Right forelimb (tissue), 1 donor: ENCODE measurements at regions not wholly inside any gene's neighbourhood (a gene's known extent, or its start where the extent isn't known, plus 50 kb on each side); places are given as distances from the start of the nearest gene placed in this dataset.

Experiments
- DNase-seq: peaks from one replicate; pipeline ENCODE4 v3.0.0-alpha.2; 2018

GRCh38 chr9:633461-633860 is 208.0 kb upstream of the DMRT1 start:
- no peak for DNase-seq

GRCh38 chr9:636931-637591 is 204.4 kb upstream of the DMRT1 start:
- no peak for DNase-seq

GRCh38 chr9:638152-638551 is 203.3 kb upstream of the DMRT1 start:
- DNase-seq: no peak

DNA sequence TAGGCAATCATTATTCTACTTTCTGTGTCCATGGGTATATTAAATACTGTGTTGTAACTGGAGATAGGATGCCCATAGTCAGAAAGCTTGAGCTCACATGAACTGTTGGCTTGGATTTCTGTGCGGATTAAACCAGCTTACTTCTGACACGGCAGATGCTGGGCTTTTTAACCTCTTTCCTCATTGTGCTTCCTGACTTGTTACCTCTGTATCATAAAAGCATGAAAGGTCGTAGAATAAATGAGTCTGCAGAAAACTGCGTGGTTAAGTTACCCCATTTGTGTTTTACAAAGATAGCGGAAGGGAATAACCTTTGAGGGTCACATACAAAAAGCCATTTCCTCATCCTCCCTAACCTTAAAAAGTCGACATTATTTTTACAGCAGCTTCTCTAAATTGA is 199.5 kb upstream of the DMRT1 start:
- no peak for DNase-seq

- DNase-seq: no peak
Observed at GRCh38 chr9:643966-644365, 197.5 kb upstream of the DMRT1 start.

DNA sequence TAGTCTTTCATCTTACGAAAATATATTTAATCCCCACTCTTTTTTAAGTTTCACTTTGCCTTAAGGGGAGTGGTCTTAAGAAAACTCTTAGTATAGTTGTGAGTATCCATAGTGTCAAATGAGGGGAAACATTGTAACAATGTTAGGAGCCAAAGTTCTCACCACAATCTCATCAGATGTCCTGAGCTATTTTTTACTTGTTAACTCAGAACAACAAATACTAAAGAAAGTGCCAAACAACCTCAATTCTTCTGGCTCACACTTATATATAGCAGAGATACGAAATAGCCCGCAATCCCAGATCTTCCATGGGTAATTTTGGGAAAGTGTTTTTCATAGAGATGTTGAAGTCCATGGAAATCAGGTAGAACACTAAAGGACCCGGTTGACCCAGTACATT is 194.0 kb upstream of the DMRT1 start:
- no peak for DNase-seq

- no peak for DNase-seq
Observed at GRCh38 chr9:649128-650074, 192.1 kb upstream of the DMRT1 start.

DNA sequence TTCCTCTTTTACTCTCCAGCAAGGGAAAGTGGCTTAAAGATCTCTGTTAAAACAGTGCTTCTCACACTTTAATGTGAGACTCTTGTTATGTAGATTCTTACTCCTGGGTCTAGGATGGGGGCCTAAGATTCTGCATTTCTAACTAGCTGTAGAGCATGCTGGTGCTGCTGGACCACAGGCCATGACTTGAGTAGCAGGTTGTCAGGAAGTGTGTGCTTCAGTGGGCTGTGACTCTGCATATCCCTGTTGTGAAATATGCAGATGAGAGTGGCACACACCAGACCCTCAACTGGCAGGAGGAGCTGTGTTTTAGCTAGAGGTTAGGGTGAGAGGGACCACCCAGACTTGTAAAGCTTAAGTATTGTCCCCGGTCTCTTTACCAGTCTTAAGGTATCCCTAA is 191.1 kb upstream of the DMRT1 start:
- DNase-seq: no peak

- no peak for DNase-seq
Observed at GRCh38 chr9:651371-651770, 190.1 kb upstream of the DMRT1 start.

- DNase-seq: peak; percentile 66
Observed at GRCh38 chr9:652914-653313, 188.6 kb upstream of the DMRT1 start.

- DNase-seq: no peak
Observed at GRCh38 chr9:653421-653820, 188.1 kb upstream of the DMRT1 start.

- DNase-seq: no peak
Observed at GRCh38 chr9:653856-654387, 187.6 kb upstream of the DMRT1 start.

DNA sequence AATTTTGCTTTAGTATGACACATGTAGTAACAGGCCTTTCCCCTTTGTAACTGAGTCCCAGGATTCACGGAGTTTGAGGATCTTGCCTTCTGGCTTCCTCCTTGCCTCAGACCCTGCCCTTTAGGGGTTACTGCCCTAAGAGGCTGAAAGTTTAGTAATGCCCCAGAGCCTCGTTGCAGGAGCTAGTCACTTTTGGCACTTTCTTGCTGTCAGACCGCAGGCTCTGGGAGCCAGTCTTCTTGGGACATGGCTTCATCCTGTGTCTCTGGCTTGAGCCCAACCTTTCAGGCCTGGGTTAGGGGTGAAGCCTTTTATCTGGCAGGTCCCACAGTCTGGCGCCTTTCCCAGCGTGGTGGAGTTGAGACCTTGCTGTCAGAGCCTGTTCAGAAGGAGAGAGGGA is 185.6 kb upstream of the DMRT1 start:
- DNase-seq: no peak

DNA sequence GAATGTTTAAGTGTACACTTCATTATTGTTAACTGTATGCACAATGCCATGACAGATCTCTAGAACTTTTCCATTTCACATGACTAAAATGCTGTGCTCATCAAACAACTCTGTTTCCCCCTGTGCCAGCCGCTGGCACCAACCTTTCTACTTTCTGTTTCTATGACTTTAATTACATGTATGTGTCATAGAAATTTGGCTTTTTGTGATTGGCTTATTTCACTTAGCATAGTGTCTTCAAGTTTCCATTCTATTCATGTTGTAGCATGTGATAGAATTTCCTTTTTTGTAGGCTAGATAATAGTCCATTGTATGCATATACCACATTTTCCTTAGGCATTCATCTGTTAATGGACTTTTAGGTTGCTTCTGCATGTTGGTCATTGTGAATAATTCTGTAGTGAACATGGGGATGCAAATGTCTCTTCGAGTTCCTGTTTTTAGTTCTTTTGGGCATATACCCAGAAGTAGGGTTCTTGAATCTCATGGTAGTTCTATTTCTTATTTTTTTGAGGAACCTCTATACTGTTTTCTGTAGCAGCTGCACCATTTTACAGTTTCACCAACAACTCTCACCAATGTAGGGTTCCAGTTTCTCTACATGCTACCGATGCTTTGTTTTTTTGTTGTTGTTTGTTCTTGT is 184.4 kb upstream of the DMRT1 start:
- DNase-seq: no peak

GRCh38 chr9:659286-659685 is 182.2 kb upstream of the DMRT1 start:
- no peak for DNase-seq

GRCh38 chr9:660227-660626 is 181.3 kb upstream of the DMRT1 start:
- no peak for DNase-seq

DNA sequence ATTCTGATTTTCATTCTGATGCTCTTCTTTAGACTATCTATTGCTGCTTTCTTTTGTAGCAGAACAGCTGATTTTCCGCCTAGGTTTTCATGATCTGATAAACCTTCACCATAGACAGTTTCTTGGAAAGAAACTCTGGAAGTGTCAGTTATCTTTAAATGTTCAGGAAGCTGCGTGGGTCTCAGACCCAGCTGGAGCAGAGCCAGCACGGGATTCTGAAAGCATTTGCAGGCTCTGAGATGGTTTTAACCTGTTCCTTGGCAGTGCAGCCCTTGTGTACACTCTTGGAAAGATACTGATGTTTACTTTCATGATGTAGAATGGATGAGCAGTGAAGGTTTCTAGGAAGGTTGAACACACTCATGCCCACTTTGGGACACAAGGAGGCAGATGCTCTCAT is 178.0 kb upstream of the DMRT1 start:
- DNase-seq: no peak

GRCh38 chr9:665296-665695 is 176.2 kb upstream of the DMRT1 start:
- DNase-seq: no peak

- no peak for DNase-seq
Observed at GRCh38 chr9:671997-672396, 169.5 kb upstream of the DMRT1 start.

GRCh38 chr9:672851-673250 is 168.6 kb upstream of the DMRT1 start:
- no peak for DNase-seq

DNA sequence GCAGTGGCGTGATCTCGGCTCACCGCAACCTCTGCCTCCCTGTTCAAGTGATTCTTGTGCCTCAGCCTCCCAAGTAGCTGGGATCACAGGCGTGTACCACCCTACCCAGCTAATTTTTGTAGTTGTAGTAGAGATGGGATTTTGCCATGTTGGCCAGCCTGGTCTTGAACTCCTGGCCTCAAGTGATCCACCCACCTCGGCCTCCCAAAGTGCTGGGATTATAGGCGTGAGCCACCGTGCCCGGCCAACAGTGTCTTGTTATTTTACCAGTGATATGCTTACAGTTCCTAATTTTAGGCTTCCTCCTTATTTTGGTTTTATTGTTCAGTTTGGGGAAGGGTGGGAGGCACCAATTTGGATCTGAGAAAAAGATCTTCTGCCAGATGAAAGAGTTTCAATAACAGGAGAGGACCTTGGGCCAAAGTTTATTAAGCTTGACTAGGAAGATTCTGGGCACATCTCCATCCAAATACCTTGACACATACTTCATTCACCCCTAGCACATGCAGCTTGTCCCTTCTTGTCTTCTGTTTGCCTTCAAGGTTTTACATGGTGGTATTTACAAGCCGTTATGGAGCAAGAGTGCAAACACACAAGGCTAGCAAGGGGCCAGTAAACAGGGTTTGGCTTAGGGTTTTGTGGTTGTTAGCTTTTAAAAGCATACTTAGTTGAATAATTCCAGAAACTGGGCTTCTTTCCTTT is 168.1 kb upstream of the DMRT1 start:
- DNase-seq: no peak

- DNase-seq: no peak
Observed at GRCh38 chr9:673966-674526, 167.5 kb upstream of the DMRT1 start.
